ENCODE measurements at regions not wholly inside any gene's neighbourhood (a gene's known extent, or its start where the extent isn't known, plus 50 kb on each side); places are given as distances from the start of the nearest gene placed in this dataset.
"Not testable (repeated sequence)": the region's sequence is repeated elsewhere in the genome, so short reads cannot be mapped to it uniquely, and the experiment has no call there.

DNA sequence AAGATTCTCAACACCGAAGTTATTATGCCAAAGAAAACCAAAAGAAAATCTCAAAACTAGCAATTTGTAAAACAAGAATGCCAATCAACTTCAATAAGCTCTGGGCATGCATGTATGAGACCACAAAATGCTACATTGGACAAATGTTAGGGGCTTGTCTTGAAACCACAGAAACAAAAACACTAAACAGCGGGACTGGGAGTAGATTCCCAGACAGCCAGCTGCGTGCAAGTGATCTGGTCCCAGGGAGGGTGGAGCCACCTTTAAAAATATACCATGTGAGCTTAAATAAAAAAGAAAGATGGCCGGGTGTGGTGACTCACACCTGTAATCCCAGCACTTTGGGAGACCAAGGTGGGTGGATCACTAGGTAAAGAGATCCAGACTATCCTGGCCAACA, 163.6 kb upstream of the PRICKLE2 start:
- no peak for DNase-seq (ENCODE audit: low spot score)

DNA sequence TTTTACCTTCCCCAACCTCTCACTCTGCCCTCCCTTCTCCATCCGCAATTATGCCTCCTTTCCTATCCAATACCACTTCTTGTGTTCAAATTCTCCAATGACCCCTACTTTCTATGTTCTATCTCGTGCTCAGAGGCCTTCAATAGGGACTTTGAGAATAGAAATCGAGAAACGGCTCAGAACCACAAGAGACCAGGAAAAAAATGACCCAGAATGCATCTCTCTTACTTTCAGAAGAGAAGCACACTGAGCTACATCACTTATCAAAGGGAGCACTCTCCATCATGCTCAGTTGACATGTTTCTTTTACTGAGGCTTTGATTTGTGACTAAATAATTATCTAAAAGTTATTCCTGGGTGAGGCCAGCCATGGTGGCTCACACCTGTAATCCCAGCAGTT, 162.4 kb upstream of the PRICKLE2 start:
- no peak for DNase-seq (ENCODE audit: low spot score)

DNA sequence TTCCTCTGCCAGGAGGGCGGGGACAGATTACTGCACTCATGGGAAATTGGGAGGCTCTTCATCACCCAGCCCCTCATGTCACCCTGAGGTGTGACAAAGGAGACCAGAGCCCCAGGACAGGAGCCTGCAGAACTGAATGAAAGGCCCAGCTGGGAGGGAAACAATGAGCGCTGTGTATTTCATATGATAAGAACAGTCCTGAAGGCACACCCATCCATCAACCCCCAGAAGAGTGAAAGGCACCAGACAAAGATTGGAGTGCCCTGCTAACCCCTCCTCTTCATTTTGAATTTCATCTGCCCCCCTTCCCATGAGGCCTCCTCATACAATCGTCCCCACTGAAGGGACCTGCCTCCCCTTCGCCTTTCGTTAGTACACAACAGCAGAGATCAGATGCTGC, 160.0 kb upstream of the PRICKLE2 start:
- DNase-seq (ENCODE audit: low spot score): no peak

DNA sequence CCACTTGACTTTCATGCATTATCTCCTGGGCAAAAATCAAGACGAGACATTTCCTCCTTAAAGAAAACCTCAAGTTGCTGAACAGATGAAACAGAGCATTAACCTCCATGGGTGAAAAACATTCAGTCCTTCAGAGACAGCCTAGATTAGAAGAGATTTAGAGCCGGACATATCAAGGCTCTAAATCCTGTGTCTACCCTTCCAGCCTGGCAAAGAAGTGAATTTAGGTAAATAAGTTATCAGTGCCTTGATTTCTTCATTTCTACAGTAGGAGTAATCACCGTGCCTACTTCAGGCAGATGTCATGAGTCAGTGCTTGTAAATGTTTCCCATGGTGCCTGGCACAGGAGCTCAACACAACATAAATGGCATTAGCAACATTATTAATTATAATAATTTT, 159.3 kb upstream of the PRICKLE2 start:
- no peak for DNase-seq (ENCODE audit: low spot score)

DNA sequence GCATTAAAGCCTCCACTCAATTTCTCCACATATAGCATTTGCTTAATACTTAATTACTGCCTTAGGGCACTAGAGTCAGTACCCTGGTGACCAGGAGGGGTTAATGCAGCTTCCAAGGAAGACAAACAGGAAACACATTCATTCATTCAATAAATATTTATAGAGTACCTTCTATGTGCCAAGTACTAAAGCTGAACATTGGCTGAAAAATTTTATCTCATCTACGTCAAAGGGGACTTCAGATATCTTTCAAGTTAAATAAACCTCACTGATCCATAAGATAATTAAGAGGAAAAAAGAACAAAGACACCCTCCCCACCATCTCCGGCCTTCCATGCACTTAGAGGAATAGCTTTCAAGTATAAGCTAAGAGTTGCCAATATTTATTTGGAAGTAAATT, 156.9 kb upstream of the PRICKLE2 start:
- no peak for DNase-seq (ENCODE audit: low spot score)

DNA sequence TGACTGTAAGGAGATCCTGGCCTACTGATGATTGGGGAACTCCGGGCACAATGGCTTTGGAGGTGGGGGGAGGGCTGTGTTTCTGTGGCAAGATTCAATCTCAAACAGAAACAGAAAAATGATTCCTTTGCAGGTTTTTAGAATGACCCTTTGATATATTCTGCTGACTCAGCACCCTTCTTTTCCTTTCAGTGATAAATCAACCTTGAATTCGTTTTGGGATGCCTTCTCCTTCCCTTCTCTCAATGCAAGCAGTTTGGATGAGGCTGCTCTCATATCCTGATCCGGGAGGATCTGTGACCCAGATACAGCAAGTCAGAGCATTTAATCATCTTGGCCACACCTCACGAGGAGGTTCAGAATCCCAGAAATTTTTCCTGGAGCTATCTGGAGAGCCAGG, 156.1 kb upstream of the PRICKLE2 start:
- DNase-seq (ENCODE audit: low spot score): no peak

DNA sequence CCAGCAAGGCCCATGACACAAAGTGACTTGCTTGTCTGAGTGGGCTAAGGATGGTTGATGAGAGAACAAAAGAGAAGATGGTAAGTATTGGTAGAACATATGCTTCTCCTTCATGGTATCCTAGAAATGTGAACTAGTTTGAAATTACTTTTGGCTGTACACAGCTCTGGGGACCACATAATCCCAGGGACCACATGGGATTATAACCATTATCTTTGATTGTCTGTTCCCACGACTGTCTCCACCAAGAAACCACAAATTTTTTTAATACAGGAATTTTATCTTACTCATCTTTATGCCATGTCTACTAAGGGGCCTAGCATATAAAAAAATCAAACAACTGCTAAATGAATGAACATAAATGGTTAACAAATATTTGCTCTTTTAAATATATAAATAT, 155.3 kb upstream of the PRICKLE2 start:
- no peak for DNase-seq (ENCODE audit: low spot score)

DNA sequence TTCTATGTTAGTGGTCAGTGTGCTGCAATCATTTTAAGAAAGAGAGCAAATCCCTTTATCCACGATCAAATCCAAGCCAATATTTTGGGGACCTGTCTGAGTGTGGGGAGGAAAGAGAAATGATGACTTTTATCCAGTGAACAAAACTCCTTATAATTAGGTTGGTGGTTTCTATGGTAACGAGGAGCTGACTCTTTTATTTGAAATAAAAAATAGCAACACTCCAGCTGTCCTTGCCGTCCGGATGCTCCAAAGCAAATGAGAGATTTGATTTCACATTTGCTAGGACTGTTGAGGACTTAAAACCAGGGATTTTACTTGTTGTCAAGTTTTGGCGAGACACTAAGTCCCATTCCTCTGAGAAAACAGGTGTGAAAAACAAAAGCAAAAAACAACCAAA, 154.0 kb upstream of the PRICKLE2 start:
- no peak for DNase-seq (ENCODE audit: low spot score)

DNA sequence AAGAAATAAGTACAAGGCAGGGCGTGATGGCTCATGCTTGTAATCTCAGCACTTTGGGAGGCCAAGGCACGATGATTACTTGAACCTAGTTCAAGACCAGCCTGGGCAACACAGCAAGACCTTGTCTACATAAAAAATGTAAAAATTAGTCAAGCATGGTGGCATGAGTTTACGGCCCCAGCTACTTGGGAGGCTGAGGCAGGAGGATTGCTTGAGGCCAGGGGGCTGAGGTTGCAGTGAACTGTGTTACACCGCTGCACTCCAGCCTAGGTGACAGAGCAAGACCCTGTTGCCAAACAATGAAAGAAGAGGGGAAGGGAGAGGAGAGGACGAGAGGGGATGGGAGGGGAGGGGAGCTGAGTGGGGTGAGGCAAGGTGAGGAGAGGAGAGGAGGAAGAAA, 152.7 kb upstream of the PRICKLE2 start:
- DNase-seq (ENCODE audit: low spot score): no peak

DNA sequence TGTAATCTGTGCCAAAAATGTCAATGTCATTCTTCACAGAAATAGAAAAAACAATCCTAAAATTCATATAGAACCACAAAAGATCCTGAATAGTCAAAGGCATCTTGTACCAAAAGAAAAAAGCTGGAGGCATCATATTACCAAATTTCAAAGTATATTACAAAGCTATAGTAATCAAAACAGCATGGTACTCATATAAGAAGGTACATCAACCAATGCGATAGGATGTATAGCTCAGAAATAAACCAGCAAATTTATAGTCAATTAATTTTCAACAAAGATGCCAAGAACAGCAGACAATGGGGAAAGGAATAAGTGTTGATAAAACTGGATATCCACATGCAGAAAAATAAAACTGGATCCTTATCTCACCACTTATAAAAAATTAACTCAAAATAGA, 150.5 kb upstream of the PRICKLE2 start:
- no peak for DNase-seq (ENCODE audit: low spot score)

DNA sequence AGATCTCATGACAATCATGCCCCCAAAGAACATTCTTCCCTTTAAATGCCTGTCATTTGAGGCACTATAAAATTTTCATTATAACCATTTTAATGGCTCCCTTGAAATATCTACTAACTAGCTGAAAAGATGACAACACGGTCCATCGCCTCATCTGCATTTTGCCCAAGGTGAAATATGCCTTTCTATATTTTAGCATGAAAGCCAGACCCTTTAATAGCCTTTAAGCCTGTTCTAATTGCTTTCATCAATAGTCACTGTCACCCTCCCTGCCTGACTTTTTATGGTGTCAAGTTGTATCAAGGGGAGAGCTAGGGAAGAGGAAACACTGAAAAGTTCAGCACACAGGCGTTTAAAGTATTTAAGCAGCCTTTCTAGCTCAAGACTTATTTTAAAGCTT, 144.1 kb upstream of the PRICKLE2 start:
- no peak for DNase-seq (ENCODE audit: low spot score)

DNA sequence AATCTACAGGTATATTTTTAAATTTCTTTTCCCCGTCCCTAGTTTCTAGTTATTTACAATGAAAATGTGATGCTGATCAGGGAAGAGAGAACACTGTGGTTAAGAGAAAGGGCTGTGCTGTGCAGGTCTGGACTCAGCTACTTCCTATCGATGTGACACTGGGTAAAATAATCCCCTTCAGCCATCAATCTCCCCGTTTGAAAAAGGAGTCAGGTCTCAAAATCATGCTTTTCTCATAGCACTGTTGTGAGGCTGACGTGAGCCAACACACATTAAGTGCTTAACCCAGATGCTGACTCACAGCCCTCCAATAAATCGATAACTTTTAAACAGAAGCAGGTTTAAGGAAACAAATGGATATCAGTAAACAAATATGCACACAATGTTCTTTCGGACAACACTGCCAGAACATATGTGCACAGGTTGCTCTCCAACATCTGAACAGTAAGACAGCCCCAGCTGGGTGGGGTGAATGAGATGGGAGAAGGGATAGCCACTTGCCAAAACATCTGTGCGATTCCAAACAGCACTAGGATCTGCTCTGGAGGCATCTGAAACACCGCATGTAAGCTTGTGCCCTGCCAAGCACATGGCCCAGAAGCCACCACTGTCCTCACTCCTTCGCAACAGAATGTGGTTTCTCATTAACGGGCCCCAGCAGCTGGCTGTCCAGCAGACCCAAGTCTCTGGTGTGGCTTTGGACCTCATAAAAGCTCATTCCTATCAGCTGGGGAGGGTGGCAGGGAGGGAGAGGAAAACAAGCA, 143.2 kb upstream of the PRICKLE2 start:
- DNase-seq (ENCODE audit: low spot score): no peak

DNA sequence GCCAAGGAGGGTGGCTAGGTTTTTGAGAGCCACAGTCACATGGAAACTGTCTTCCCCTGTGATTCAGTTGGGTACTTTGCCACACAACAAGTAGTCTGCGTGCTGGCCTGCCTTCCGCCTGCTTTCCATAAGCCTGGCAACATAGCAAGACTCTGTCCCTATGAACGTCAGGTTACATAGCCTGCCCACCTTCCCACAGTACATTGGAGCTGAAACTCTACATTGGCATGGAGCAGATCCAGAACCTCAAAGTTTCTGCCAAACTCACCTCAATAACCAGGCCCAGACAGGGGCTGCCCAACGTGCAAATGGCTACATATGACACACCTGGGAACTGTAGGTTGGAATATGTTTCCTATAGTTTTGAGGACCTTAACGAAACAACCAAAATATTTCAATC, 140.6 kb upstream of the PRICKLE2 start:
- no peak for DNase-seq (ENCODE audit: low spot score)

DNA sequence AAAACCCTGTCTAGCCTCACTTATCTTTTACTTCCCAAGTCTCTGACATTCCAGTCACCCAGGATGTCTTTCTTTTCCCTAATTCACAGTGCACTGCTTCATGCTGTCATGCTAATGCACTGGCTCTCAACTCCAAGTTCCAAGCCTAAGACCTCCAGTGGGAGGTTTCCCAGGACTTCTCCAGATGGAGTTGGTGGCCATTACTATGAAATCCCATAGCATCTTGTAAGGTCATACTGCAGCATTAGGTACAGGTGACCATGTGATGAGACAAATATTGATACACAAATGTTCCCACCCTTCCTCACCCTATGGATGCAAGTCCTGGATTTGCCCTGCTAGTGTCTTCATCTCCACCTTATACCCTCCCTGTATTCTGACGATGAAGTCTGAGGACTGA, 138.6 kb upstream of the PRICKLE2 start:
- no peak for DNase-seq (ENCODE audit: low spot score)

DNA sequence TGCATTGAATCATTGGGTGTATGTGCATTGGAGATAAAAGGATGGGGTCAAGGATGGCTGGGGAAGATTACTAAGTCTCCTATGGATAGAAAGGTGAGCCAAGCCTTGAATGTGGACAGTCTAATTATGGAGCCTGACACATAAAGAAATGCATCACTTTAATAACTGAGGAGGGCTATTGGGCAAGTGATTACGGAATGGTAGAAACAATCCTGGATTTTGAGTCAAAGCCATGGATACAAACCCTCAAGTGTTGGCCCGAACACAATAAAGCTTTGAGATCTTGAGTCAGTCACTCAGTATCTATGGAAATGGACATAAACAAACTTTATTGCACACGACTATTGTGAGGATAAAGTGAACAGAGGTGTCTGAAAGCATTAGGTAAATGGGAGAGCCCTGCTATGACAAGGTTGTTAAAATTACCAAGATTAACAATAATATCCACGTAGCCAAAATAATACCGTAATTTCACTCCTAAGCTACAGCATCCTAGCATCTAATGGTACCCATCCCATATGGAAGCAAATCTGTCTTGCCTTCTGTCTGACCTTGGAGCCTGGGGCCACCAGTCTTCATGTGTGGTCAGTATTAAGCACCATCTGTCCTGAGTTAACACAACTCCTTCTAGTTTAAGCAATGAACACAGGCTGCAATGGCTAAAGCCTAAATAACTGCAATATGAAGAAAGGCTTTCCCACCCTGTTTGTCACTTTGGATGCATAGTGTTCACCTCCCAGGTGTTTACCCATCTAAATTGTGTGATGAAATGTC, 136.9 kb upstream of the PRICKLE2 start:
- DNase-seq (ENCODE audit: low spot score): no peak

DNA sequence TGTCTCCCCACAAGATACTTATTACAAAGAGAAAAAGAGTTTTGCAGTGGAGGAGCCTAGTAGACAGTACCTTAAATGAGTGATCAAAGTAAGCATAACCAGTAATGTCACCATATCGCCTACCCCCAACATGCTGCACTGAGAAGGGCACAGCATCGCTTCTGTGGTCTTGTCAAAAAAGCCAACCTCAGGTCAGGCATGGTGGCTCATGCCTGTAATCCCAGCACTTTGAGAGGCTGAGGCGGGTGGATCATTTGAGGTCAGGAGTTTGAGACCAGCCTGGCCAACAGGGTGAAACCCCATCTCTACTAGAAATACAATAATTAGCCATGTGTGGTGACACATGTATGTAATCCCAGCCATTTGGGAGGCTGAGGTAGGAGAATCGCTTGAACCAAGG, 135.8 kb upstream of the PRICKLE2 start:
- DNase-seq (ENCODE audit: low spot score): not testable (repeated sequence)

DNA sequence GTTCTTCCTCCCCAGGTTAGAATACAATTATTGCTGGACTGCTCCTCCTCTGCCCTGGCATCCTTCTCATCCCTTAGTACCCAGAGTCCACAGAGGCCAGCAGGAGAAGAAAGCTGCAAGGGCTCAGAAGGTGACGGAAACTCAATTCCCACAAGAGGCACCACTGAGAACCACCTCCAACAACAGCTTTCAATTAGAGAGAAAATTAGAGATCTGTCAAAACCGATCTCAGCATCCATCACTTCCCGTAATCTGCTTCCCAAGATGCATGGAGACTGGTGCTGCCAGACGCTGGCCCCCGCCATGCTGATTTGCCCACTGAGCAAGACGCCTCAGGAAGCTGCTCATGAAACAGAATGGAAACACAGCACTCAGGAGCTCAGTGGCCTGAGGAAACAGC, 135.0 kb upstream of the PRICKLE2 start:
- no peak for DNase-seq (ENCODE audit: low spot score)

DNA sequence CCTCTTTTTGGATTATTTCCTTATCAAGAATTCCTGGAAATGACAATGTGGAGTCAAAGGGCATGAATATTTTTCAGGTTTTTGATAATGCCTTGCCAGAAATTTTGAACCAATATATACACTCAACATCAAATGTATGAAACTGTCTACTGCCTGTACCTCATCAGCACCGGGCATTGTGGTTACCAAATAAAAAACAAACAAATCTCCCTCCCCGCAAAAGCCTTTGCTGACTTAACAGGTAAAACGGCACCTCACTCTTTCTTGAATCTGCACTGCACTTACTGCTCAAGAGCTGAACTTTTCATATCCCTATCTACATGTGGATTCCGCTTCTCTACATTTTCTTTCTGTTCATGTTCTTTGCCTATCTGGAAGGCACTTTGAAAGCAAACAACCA, 134.5 kb upstream of the PRICKLE2 start:
- DNase-seq (ENCODE audit: low spot score): no peak

DNA sequence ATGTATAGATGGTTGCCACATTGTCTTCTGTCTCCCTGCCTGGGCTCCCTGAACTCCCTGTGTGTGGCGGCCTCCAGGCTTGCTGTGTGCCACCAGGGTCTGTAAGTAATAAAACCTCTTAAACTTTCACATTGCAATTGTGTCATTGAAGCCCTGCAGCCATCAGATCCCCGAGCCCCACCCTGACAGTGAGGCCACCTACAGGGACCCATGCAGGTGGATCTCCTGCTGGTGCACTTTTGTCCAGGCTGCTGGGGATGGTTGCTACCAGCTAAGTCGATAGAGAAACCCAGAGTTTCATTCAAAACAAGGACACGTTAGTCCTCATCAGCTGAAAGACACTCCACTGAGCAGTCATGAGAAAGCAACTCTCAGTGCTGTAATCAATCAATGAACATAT, 133.6 kb upstream of the PRICKLE2 start:
- DNase-seq (ENCODE audit: low spot score): no peak

DNA sequence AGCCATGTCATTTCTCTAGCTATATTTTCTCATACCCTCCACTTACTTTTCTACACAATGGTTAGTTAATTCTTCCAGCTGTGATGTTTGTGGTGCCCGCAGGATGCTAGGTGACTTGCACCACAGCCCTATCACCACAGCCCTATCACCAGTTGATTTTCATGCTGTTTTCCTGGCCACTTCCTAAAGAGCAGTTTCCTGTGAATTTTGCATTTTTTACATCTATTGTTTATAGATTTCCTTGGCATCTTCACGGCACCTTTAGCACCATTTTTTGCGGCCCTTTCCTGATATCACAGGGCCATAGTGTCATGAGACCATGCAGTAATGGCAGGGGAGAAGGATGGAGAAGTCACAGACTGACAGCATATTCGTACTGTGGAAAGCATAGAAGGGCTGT, 132.9 kb upstream of the PRICKLE2 start:
- no peak for DNase-seq (ENCODE audit: low spot score)

DNA sequence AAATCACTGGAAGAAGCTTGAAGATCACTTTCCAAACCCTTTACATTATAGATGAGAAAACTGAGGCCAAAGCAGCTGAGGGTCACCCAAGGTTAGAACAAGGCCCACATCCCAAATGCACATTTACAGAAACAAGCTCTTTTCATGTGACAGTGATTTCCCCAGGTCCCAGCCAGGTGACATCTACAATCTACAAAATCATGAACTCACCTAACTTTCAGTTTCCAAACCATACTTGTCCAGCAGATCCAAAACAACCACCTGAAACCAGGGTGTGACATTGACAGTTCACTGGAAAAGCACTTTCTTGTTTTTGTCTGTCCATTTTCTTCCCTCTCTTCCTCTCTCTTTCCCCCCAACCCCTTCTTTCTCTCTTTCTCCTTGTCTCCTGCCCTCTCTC, 132.2 kb upstream of the PRICKLE2 start:
- DNase-seq (ENCODE audit: low spot score): no peak

DNA sequence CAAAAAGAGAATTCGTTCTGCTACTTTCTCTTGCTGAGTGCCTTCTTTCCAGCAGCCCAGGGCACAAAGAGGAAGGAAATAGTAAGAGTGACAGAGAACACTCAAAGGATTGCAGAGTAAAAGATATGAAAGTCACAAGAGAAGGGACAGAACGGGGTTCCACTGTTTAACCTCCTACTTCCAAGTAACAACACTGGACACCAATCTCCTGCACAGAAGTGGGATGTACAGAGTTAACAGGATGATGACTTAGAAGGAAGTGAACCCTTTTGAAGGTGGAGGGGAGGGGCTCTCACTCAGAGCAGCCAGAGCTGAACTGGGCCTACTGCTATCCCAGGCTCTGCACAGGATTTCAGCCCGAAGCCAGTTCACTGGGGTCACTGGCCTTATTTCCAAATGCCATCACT, 130.1 kb upstream of the PRICKLE2 start:
- no peak for DNase-seq (ENCODE audit: low spot score)

DNA sequence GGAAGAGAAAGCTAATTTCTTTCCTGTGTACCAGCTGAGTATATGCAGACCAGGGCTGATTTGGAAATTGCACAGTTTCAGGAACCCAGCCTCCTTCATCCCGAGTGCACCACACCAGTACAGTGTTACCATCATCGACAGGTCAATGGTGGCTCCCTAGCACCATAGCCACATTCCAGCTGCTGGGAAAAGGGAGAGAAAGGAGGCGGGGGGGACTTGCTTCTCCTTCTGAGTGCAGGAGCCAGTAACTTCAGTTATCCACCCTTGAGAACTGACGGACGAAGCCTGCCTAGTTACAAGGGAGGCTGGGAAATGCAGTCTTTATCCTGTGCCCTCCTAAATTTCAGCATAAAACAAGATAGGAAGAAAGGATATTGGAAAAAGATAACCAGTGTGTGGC, 129.7 kb upstream of the PRICKLE2 start:
- no peak for DNase-seq (ENCODE audit: low spot score)

DNA sequence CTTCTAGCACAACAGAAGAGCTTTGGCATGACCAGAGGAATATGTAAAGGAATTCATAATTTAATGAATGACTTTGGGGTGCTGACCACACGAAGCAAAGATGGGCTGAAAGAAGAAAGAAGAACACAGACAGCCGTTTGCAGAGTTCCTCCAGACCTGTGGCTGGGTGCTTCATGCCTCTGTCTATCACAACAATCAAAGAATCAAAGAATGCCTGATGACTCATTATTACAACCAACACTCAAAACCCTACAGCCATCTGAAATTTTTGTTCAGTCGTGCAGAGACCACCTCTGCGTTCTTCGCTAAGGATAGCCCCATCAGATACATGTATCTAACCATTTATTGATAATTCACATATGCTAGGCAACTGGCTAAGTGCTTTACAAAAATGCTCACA, 129.0 kb upstream of the PRICKLE2 start:
- DNase-seq (ENCODE audit: low spot score): no peak
